Naive B cell (primary cell): ENCODE measurements at regions not wholly inside any gene's neighbourhood (a gene's known extent, or its start where the extent isn't known, plus 50 kb on each side); places are given as distances from the start of the nearest gene placed in this dataset.

Source experiments
- ATAC-seq, 2 donors: fragments of 150-1000 bp; cut with Tn5 transposase; 2 replicates each; pipeline ENCODE4 v1.10.0; 2021; ENCODE audit warnings: low read depth in 2 of 2, mild to moderate bottlenecking in 2 of 2, moderate library complexity in 2 of 2
- DNase-seq: peaks from one replicate; pipeline ENCODE4 v3.0.0; 2022
- H3K27ac Mint-ChIP-seq, 6 donors: one replicate each; pipeline ENCODE4 v1.8.0; 2020 to 2022; ENCODE audit warnings: mild to moderate bottlenecking in 6 of 6, mixed read lengths in 6 of 6, moderate library complexity in 5 of 6, inconsistent platforms in 2 of 6
- H3K27me3 Mint-ChIP-seq, 3 donors: one replicate each; pipeline ENCODE4 v1.8.0; 2021 to 2022; ENCODE audit warnings: mixed read lengths in 3 of 3, mild to moderate bottlenecking in 1 of 3
- H3K36me3 Mint-ChIP-seq, 2 donors: one replicate each; pipeline ENCODE4 v1.8.0; 2020 to 2022; ENCODE audit warnings: mixed read lengths in 2 of 2, inconsistent platforms in 1 of 2, mild to moderate bottlenecking in 1 of 2
- H3K4me1 Mint-ChIP-seq, 3 donors: one replicate each; pipeline ENCODE4 v1.8.0; 2020 to 2022; ENCODE audit warnings: mixed read lengths in 3 of 3, inconsistent platforms in 1 of 3, mild to moderate bottlenecking in 1 of 3, moderate library complexity in 1 of 3
- H3K4me3 Mint-ChIP-seq, 8 donors: one replicate each; pipeline ENCODE4 v1.8.0; 2020 to 2022; ENCODE audit warnings: mild to moderate bottlenecking in 8 of 8, mixed read lengths in 8 of 8, moderate library complexity in 8 of 8, inconsistent platforms in 2 of 8
- H3K9me3 Mint-ChIP-seq, 7 donors: one replicate each; pipeline ENCODE4 v1.8.0; 2020 to 2022; ENCODE audit warnings: mixed read lengths in 7 of 7, mild to moderate bottlenecking in 5 of 7, inconsistent platforms in 2 of 7, moderate library complexity in 1 of 7

DNA sequence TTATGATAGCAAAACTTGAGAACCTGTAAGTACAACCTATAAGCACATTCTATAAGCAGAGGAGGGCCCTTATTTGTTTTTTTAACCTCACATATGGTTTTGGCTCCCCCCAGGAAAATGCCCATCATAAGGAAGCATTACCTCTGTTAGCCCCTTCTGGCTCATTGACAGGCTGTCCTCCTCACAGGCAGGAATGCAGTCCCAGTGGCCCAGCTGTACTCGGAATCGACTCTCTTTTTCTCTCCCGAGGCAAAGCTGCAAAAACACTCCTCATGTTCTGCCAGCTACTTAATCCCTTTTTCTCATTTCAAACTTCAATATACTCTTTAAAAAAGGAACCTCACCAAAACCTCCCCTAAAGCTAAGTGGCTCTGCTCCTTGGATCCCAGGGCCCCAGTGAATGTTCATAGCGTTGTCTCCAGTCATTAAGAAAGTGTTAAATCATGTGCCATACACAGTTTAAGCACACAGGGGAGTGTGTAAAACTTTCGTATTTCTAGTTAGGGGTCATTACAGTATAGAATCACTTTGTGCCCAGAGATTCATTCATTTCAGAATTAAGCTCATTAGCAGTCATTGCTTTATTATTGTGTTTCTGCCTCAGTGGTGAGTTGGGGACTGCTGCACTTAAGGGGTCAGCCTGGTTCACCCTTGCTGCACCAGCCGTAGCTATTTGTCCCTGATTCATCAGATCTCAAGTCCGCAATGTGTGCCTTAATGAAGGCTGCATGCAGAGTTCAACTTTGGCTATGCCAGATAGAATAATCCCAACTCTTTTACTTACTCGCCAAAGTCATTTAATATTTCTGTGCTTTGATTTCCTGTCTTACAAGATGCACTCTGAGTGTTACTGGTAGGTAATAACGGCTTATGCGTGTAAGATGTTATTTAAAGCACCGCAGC lies 57.6 kb downstream of the JRKL start:
- H3K27ac Mint-ChIP-seq = no peak overlapping the region
- no peaks in the 10 kb centered on the region for H3K4me1 Mint-ChIP-seq

DNA sequence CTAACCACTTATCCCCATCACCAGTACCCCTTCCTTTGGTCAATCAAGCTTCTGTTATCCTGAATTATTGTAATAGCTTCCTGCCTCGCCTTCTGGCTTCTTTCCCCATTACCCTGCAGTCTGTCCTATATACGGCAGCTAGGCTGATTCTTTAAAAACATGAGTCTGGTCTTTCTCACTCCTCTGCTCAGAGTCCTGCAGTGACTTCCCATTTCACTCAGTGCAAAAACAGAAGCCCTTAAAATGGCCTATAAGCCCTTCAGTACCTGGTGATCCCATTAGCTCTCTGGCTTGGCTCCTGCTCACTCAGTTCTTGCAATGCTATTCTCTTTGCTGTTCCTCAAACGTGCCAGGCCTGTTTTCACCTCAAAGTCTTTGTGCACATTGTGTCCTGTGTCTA lies 58.4 kb downstream of the JRKL start:
- Mint-ChIP-seq H3K27me3 (peaks cover 20 to 23% (median 23%) of the 10 kb centered on the region in 3 donors), H3K27ac (no peak overlapping the region), H3K4me3 (no peak overlapping the region), H3K4me1 (no peaks in the 10 kb centered on the region), H3K36me3 (no peaks in the 10 kb centered on the region), H3K9me3 (no peaks in the 10 kb centered on the region)
- ATAC-seq = no peak
- no peak for DNase-seq

More for the DNA sequence above, 57.6 kb downstream of the JRKL start:
- H3K36me3 Mint-ChIP-seq = no peaks in the 10 kb centered on the region
- no peak overlapping the region for H3K4me3 Mint-ChIP-seq
- ATAC-seq (no peak), DNase-seq (no peak)
- peaks cover 23 to 31% (median 25%) of the 10 kb centered on the region in 3 donors for H3K27me3 Mint-ChIP-seq
- H3K9me3 Mint-ChIP-seq = no peaks in the 10 kb centered on the region

DNA sequence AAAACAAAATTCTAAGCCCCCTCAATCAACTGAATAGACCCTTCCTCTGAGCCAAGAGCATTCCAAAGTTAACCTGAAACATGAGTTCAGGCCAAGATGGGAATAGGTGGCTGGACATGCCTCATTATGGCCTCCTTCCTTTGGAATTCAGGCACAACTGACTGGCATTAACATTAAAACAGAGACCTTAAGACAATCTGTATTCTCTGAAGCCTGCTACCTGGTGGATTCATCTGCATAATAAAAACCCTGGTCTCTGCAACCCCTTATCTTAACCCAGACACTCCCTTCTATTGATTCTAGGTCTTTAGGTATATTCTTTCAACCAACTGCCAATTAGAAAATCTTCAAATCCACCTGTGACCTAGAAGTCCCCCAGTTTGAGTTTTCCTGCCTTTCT lies 66.3 kb downstream of the JRKL start:
- peaks cover 19 to 53% (median 35%) of the 10 kb centered on the region in 3 donors for H3K27me3 Mint-ChIP-seq
- H3K9me3 Mint-ChIP-seq = peaks cover 0 to 6% (median 5%) of the 10 kb centered on the region in 7 donors
- ATAC-seq (no peak), DNase-seq (no peak)
- H3K4me3 Mint-ChIP-seq = no peak overlapping the region
- no peaks in the 10 kb centered on the region for H3K4me1 Mint-ChIP-seq
- no peak overlapping the region for H3K27ac Mint-ChIP-seq
- H3K36me3 Mint-ChIP-seq = no peaks in the 10 kb centered on the region

DNA sequence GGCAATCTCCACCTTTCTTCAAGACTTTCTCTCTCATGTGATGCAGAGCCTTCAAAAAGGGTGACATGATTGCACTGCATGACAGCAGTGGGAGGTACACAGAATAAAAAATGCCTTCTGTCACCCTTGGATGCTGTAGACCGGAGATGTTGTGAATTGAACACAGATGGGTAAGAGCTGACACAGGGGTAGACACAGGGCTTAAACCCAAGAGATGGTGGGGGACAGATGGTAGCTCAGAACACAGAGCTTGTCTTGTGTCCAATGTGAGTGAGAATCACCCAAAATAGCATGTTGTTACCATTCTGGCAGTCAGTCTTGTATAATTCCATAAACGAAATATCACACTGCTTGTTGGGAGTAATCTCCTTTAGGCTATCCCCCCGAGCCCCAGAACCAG lies 69.9 kb downstream of the JRKL start:
- ATAC-seq (no peak), DNase-seq (no peak)
- Mint-ChIP-seq H3K4me1 (peaks cover 0 to 7% (median 0%) of the 10 kb centered on the region in 3 donors), H3K27me3 (peaks cover 23 to 63% (median 39%) of the 10 kb centered on the region in 3 donors), H3K36me3 (no peaks in the 10 kb centered on the region), H3K4me3 (no peak overlapping the region), H3K9me3 (peaks cover 0 to 6% (median 5%) of the 10 kb centered on the region in 7 donors), H3K27ac (no peak overlapping the region)

DNA sequence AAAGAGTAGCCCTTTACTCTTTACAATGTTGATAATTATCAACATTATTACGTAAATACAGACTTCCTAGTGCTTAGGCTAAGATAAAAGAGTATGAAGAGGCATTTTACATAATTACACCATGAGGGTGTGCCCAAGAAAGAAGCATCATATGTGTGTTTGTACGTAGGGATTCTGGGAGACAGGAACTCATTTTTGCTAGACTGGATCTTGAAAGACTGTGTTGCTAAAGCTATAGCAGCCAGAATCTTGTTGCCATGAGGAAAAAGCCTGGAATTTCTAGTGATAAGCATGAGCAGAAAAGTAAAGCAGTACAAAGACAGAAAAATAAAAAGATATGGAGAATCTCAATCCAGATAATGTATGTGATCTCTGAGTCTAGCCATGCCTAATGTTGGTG lies 72.1 kb downstream of the JRKL start:
- Mint-ChIP-seq H3K27me3 (peaks cover 13 to 42% (median 33%) of the 10 kb centered on the region in 3 donors), H3K9me3 (peaks cover 0 to 6% (median 0%) of the 10 kb centered on the region in 7 donors), H3K27ac (no peak overlapping the region), H3K4me1 (peaks cover 0 to 7% (median 0%) of the 10 kb centered on the region in 3 donors), H3K4me3 (no peak overlapping the region), H3K36me3 (no peaks in the 10 kb centered on the region)
- ATAC-seq (no peak), DNase-seq (no peak)

DNA sequence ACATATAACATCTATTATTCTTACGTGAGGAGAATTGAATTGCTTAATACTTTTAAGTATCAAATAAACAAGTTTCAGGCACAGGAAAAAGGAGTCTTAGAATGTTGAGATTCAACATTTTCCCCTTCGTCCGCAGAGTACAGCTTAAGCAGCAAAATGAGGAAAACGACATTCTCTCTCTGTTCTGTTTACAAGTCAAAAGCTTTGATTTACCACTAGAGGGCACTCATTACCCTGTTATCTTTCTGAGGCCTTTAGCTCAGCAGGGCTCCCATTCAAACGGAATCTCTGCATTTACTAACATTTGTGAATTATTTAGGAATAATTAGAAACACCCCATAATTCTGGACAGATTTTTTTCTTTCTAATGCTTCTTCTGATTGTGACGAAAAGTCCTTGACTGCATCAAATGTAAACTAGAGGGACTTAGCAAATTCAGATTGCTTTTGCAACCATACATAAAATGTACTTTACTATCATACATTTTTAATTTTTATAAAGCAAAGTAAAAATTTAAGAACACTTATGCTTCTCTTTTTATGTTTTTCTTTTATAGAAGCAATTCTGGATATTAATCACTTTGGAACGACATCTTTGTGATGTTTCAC lies 75.0 kb downstream of the JRKL start:
- Mint-ChIP-seq H3K4me1 (peaks cover 0 to 7% (median 0%) of the 10 kb centered on the region in 3 donors), H3K4me3 (peak overlapping the region in 2 of 8 donors; percentile 25 to 77), H3K36me3 (no peaks in the 10 kb centered on the region), H3K27me3 (peaks cover 4 to 26% (median 14%) of the 10 kb centered on the region in 3 donors), H3K9me3 (peaks cover 0 to 6% (median 0%) of the 10 kb centered on the region in 7 donors), H3K27ac (no peak overlapping the region)
- peak; percentile 77 to 81 for ATAC-seq
- peak; percentile 42 for DNase-seq

DNA sequence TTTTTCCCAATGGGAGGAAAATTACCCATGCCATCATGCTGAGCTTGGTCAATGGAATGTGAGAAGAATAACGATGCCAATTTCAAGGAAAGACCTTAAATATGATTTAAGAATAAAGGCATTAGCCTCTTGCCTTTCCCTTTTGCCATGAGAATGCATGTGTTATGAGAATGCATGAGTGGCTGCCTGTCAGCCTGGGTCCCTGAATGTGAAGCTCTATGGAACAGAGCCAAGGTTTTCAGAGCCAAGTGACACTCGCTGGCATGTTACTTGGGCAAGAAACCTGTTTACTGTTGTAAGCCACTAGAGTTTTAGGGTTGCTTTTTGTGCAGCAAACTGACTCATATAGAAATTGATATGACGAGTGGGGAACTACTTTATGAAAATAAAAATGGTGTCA lies 75.7 kb downstream of the JRKL start:
- H3K4me1 Mint-ChIP-seq = peaks cover 0 to 7% (median 0%) of the 10 kb centered on the region in 3 donors
- H3K27me3 Mint-ChIP-seq = peaks cover 4 to 24% (median 7%) of the 10 kb centered on the region in 3 donors
- H3K4me3 Mint-ChIP-seq = no peak overlapping the region
- ATAC-seq = no peak
- no peak for DNase-seq
- H3K36me3 Mint-ChIP-seq = no peaks in the 10 kb centered on the region
- peaks cover 0 to 2% (median 0%) of the 10 kb centered on the region in 7 donors for H3K9me3 Mint-ChIP-seq
- H3K27ac Mint-ChIP-seq = peak overlapping the region in 1 of 6 donors; percentile 38

DNA sequence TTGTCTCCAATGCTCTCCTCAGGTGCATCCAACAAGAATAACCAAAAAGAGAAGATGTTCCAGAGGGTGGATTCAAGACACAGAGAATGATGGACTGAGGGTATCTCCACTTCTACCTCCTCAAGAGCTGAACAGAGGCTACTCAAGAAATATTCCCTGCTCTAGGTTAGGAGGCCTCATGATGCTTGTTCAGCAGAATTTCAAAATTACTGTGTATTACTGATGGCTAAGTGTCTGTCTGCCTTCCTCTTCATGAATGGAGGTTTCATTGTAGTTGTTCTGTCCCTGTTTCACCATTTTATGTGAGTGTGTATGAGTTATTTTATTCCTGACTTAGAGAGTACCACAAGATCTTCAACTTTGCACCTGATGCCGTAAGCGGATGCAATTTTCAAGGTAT lies 76.8 kb downstream of the JRKL start:
- no peaks in the 10 kb centered on the region for H3K36me3 Mint-ChIP-seq
- peaks cover 0 to 17% (median 9%) of the 10 kb centered on the region in 3 donors for H3K27me3 Mint-ChIP-seq
- no peak overlapping the region for H3K4me3 Mint-ChIP-seq
- no peak overlapping the region for H3K27ac Mint-ChIP-seq
- DNase-seq = no peak
- peaks cover 0 to 7% (median 0%) of the 10 kb centered on the region in 3 donors for H3K4me1 Mint-ChIP-seq
- no peaks in the 10 kb centered on the region for H3K9me3 Mint-ChIP-seq
- no peak for ATAC-seq

DNA sequence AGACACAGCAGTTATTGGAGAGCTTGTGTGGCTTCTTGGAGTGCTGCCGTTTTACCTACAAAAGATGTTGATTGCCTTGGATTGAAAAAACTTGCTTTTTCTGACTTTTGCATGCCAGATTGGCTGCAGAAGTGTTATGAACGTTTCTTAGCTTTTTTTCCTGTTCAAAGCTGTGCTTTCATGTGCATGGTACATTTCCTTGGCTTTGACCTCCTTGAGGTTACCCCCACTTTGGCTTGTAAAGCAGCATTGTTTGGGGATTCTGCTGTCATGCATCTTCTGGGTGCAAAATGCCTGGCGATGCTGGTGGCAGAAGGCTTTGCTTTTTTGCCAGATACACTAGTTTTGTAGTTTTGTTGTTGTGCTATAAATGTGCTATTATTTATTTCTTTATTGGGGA lies 80.0 kb downstream of the JRKL start:
- peaks cover 8 to 10% (median 9%) of the 10 kb centered on the region in 3 donors for H3K27me3 Mint-ChIP-seq
- DNase-seq (no peak), ATAC-seq (no peak)
- H3K9me3 Mint-ChIP-seq = peaks cover 5 to 16% (median 11%) of the 10 kb centered on the region in 7 donors
- H3K4me1 Mint-ChIP-seq = no peaks in the 10 kb centered on the region
- H3K4me3 Mint-ChIP-seq = no peak overlapping the region
- H3K27ac Mint-ChIP-seq = no peak overlapping the region
- peaks cover 8 to 10% of the 10 kb centered on the region in 2 donors for H3K36me3 Mint-ChIP-seq

DNA sequence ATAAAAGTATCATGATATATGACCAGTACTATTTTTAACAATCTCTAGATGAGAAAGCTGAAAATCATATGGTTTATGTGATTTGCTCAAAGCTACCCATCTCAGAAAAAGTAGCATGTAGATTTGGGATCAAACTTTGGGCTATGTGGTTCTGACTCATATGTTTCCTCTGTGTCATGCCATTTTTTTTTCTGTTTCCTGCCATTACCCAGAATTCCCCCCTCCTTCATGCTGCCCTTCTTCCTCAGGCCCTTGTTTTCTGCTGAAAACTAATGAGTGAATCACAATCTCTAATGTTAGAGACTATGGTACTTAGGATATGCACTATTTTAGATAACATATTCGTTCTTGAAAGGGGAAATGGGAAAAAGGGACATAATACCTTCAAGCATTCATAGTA lies 80.7 kb downstream of the JRKL start:
- no peak overlapping the region for H3K4me3 Mint-ChIP-seq
- H3K27me3 Mint-ChIP-seq = peaks cover 9 to 15% (median 13%) of the 10 kb centered on the region in 3 donors
- no peaks in the 10 kb centered on the region for H3K4me1 Mint-ChIP-seq
- peaks cover 10 to 13% of the 10 kb centered on the region in 2 donors for H3K36me3 Mint-ChIP-seq
- peak overlapping the region in 2 of 6 donors; percentile 17 to 40 for H3K27ac Mint-ChIP-seq
- peaks cover 10 to 24% (median 15%) of the 10 kb centered on the region in 7 donors for H3K9me3 Mint-ChIP-seq
- DNase-seq (no peak), ATAC-seq (no peak)

DNA sequence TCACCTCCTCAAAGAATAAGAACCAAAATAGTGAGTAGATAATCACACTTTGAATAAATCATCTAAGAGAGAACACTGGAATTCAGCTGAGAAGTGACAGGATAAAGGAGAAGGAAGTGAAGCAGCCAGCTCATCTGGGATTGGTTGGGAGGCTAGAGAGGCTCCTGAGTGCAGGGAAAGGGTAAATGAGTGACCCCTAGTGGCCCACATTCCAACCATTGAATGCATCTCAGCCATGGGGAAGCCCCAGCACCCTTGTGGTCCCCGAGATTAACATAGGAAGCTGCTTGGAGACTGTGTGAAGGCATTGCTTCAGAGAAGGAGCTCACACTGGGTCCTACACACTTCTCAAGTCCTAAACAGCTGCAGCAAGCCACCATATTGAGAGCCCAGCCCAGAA lies 82.3 kb downstream of the JRKL start:
- Mint-ChIP-seq H3K27me3 (peaks cover 9 to 15% (median 13%) of the 10 kb centered on the region in 3 donors), H3K4me3 (no peak overlapping the region), H3K9me3 (peaks cover 12 to 36% (median 15%) of the 10 kb centered on the region in 7 donors), H3K36me3 (peaks cover 10 to 13% of the 10 kb centered on the region in 2 donors), H3K4me1 (no peaks in the 10 kb centered on the region), H3K27ac (no peak overlapping the region)
- no peak for DNase-seq
- ATAC-seq = no peak

DNA sequence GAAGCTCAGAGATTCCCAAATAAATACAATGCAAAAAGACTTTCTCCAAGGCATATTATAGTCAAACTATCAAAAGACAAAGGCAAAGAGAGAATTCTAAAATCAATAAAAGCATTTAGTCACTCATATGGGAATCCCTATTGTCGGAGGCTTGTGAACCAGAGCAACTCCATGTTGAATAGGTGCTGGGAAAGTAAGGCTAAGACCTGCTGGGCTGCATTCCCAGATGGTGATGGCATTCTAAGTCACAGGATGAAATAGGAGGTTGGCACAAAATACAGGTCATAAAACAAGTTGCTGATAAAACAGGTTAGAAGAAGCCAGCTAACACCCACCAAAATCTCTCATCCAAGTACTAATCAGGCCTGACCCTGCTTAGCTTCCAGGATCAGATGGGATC lies 84.5 kb downstream of the JRKL start:
- Mint-ChIP-seq H3K4me3 (no peak overlapping the region), H3K36me3 (peaks cover 10 to 13% of the 10 kb centered on the region in 2 donors), H3K27ac (no peak overlapping the region), H3K27me3 (peaks cover 9 to 13% (median 9%) of the 10 kb centered on the region in 3 donors), H3K9me3 (peaks cover 12 to 45% (median 18%) of the 10 kb centered on the region in 7 donors), H3K4me1 (no peaks in the 10 kb centered on the region)
- ATAC-seq (no peak), DNase-seq (no peak)

DNA sequence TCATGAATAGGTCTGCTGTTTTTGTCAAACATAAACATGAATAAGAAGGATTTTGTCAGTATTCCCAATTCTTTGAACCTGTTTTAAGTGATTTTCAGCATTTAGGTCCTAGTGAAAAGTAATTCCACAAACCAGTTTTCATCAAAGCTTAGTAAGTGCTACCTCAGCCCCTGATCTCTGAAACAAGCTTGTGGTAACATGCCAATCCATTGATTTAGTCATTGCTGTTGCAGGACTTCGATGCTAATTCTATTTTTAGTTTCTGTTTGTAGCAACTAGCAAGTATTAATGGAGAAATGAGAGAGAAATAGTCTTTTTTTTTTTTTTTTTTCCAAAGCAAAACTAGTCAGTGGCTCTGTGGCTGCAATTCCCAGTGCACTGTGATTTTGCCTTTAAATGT lies 91.4 kb downstream of the JRKL start:
- H3K27ac Mint-ChIP-seq = no peak overlapping the region

More for the DNA sequence above, 91.4 kb downstream of the JRKL start:
- Mint-ChIP-seq H3K4me3 (no peak overlapping the region), H3K4me1 (no peaks in the 10 kb centered on the region), H3K9me3 (peaks cover 0 to 15% (median 5%) of the 10 kb centered on the region in 7 donors), H3K36me3 (no peaks in the 10 kb centered on the region), H3K27me3 (peaks cover 12 to 20% (median 19%) of the 10 kb centered on the region in 3 donors)
- DNase-seq = no peak
- ATAC-seq = no peak
